Hippocampal formation (tissue), 2 donors: ENCODE measurements at regions not wholly inside any gene's neighbourhood (a gene's known extent, or its start where the extent isn't known, plus 50 kb on each side); places are given as distances from the start of the nearest gene placed in this dataset.

ENCODE experiments used
- DNase-seq, 2 donors: peaks; one replicate each; lab custom pipeline; 2025; lab: John Stamatoyannopoulos, UW

- no peak for DNase-seq
Observed at GRCh38 chr4:42330002-42330592, 67.2 kb upstream of the SHISA3 start.

DNA sequence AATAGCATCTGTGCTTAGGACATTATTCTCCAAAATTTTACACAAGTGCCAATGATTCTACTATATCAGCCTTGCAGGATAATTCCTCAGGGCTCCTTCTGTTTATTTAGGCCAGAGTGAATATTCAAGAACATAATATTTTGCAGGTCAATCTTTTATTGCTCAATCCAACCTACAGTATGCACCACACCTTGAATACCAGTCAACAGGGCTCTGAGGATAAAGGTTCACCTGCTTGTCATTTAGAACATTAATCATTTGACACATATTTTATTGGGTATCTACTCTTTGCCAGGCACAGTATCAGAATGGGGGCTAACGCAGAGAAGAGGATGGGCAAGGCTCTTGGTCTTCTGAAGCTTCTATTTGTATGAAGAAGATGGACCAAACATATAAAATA is 66.2 kb upstream of the SHISA3 start:
- DNase-seq, result no peak

DNA sequence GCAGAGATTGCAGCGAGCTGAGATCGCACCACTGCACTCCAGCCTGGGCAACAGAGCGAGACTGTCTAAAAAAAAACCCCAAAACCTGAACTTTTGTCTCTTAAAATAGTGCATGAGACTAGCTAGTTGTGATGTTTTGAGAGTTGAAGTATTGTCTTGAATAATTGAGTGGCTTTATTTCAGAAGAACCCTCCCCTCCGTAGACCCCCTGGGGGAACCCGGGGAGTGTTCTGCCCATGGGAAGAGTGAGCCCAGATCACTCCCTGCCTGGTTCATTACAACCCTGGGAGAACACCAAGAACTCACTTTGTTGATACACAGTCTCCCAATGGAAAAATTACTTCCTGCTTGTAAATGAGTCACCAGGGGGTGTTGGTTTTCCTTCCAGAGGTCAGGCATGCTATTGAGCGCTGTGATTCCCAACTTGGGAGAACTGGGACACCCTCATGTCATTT is 65.3 kb upstream of the SHISA3 start:
- no peak for DNase-seq

- no peak for DNase-seq
Observed at GRCh38 chr4:42339935-42340406, 57.3 kb upstream of the SHISA3 start.

GRCh38 chr4:42341518-42342026 is 55.7 kb upstream of the SHISA3 start:
- no peak for DNase-seq

DNA sequence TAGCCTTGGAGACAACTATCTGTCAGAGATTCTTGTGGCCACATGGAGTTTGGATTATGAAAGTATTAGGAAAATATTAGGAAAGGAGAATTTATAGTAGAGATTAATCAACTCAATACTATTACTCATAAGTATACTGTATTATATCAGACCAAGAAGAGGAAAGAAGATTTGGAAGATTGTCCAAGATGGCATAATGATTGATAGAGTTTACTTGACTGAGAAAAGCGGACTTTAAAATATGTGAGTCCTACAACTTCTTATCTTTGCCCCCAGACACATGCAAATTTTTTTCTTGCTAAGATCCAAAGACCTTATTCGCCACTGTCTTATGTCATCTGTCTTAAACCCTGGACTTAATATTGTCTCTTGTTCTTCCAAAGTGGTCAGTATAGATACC is 54.8 kb upstream of the SHISA3 start:
- no peak for DNase-seq

DNA sequence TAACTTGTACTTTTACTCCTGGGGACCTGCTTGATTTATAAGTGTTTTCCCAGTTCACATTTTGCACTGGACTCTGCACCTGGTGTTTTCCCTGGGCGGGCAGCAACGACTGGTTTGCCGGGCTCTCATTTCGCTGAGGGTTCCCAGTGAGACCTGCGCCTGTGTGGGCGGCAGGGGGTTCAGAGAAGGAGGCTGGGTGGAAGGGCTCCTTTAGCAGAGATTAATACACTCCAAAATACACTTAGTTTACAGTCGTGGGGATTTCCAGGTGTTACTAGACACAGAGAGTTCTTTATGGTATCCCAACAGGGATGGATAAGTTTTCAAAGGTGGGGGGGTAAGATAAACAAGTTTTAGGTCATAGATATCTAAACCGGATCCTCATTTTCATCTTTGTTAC is 53.0 kb upstream of the SHISA3 start:
- no peak for DNase-seq

DNA sequence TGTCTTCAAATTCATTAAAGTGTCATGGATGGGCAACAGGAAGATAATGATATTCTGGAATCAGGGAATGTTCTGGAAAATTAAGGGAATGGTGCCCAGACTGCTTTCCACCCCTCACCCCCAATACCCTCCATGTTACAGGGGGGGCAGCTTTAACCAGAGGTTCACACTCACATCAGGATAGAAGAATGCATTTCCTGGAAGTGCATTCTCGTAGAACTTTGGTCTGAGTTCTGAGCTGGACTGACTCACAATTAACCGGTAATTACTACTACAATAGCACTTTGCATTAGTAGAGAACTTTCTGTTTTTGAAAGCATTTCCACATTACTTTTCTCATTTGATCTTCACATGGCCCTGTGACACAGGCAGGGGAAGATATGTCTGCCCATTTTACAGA is 52.5 kb upstream of the SHISA3 start:
- DNase-seq, result no peak

DNA sequence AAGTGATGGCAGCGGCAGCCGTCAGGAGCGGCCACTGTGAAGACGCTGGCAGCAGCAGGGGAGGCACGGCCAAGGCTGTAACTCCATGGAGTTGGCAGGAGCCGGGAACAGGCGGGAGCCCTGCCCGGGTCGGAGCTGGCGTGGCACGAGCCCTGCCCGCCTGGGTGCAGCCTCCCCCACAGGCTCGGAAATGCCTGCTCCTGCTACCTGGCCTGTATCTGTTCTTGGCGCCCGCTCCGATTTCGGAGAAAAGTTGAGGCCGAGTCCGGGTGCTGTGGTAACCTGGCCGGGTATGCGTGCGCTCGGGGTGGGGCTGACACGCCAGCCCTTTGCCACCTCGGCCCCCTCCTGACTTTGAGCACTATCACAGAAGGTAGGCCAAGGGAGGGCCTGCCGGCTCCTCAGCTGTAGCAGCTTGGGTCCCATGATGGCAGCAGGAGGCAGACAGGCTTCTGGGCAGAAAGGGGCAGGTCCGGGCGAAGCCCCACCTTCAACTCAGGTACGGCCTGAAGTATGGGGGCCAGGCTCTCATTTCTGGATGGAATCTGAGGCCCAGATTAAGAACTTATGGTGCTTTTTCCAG is 51.2 kb upstream of the SHISA3 start:
- DNase-seq, result no peak

DNA sequence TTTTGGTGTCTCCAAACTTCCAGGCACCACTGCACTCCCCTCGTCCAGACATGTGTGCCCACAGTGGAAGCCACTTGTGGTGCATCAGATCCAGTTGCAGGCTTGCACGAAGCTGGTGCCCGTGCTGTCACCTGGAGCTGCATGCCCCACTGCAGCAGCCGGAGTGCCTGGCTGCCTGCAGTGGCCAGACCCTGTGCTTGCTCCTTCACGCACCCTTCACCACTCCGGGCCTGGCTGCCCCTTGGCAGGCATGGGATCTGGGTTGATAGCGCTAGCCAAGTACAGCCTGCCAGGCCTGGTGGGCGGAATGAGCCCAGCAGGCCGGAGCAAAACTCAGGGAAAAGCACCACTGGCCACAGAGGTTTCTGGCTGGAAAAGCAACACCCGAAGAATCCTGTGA is 50.2 kb upstream of the SHISA3 start:
- DNase-seq, result no peak
